ENCODE measurements at regions not wholly inside any gene's neighbourhood (a gene's known extent, or its start where the extent isn't known, plus 50 kb on each side); places are given as distances from the start of the nearest gene placed in this dataset.

DNA sequence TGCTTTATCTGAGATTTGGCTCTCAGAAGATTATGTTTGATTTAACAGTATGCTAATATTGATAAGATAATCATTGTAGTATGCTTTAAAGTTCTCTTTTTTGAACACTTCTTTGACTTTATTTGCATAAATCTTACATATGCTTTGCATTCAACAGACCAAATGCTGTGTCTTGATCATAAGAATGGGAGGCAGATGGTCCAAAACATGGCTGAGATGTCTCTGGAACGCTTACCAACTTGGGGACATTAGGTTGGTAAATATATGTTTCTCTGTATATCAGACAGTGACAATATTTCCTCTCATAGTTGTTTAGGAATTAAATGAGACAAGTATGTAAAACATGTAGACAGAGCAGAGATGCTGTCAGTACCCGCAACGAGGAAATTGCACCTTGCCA lies 197.9 kb upstream of the CTNND2 start:
- Histone ChIP-seq H3K9me3 (ENCODE audit: insufficient read depth, low read depth, low read length) (no peaks in the 10 kb centered on the region), H3K4me2 (ENCODE audit: low read length) (no peak overlapping the region)
- WGBS (ENCODE audit: extremely low coverage, insufficient coverage, insufficient read length), result no CpG with 5 or more reads among the region's 3 CpGs

DNA sequence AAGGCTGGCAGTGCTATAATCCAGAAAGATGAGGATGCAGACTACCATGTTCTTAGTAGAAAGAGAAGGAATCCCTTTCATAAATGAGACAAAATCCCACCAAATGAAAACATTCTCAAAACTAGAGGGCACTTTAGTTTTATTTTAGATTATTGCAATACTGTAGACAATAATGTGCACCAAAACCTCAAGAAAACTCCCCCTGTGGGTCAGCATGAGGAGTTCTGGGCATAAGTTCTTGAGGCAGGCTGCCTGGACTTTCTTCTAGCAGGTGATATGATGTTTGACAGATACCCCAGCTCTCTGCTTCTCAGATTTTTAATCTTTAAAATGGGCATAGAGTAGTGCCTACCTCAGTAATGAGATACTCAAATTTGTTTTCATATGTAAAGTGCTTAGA lies 196.3 kb upstream of the CTNND2 start:
- Histone ChIP-seq H3K14ac (ENCODE audit: low read length) (no peak overlapping the region), H2BK5ac (ENCODE audit: low read depth, low read length, poor library complexity) (no peak overlapping the region), H3K27ac (ENCODE audit: low read depth, low read length) (no peak overlapping the region), H2AFZ (ENCODE audit: insufficient read depth, low read length, poor library complexity) (no peak overlapping the region), H3K9ac (ENCODE audit: low read length) (no peak overlapping the region), H3K79me1 (ENCODE audit: low read length) (no peaks in the 10 kb centered on the region), H4K12ac (ENCODE audit: low read depth, low read length) (no peak overlapping the region), H3K27me3 (ENCODE audit: insufficient read depth, low read length) (no peaks in the 10 kb centered on the region), H3K9me3 (ENCODE audit: insufficient read depth, low read depth, low read length) (no peaks in the 10 kb centered on the region), H3K4me2 (ENCODE audit: low read length) (no peak overlapping the region), H2BK12ac (ENCODE audit: low read length) (no peak overlapping the region), H2BK120ac (ENCODE audit: insufficient read depth, low read length, poor library complexity) (no peak overlapping the region), H3K4me3 (ENCODE audit: low read depth, low read length) (no peak overlapping the region), H2AK5ac (ENCODE audit: low read length) (no peak overlapping the region), H3K23ac (ENCODE audit: low read length) (no peak overlapping the region), H3K18ac (ENCODE audit: low read length) (no peak overlapping the region), H3K4ac (ENCODE audit: low read depth, low read length) (no peak overlapping the region), H3K79me2 (ENCODE audit: control insufficient read depth, insufficient read depth, low read length, poor library complexity) (no peaks in the 10 kb centered on the region), H4K8ac (ENCODE audit: low read depth, low read length) (no peak overlapping the region), H3K36me3 (ENCODE audit: control insufficient read depth in 1 of 2, insufficient read depth in 2 of 2, low read length in 2 of 2) (no peaks in the 10 kb centered on the region), H3K4me1 (ENCODE audit: control insufficient read depth in 1 of 2, insufficient read depth in 2 of 2, low read length in 2 of 2) (no peaks in the 10 kb centered on the region), H4K91ac (ENCODE audit: low read depth, low read length) (no peak overlapping the region)
- no peak for DNase-seq

More for the DNA sequence above, 197.9 kb upstream of the CTNND2 start:
- H2AK5ac ChIP-seq (ENCODE audit: low read length), result no peak overlapping the region
- H4K8ac ChIP-seq (ENCODE audit: low read depth, low read length), result no peak overlapping the region
- H2BK120ac ChIP-seq (ENCODE audit: insufficient read depth, low read length, poor library complexity), result no peak overlapping the region
- no peaks in the 10 kb centered on the region for H3K79me2 ChIP-seq (ENCODE audit: control insufficient read depth, insufficient read depth, low read length, poor library complexity)
- H3K14ac ChIP-seq (ENCODE audit: low read length), result no peak overlapping the region
- H3K27ac ChIP-seq (ENCODE audit: low read depth, low read length), result no peak overlapping the region
- no peak overlapping the region for H3K18ac ChIP-seq (ENCODE audit: low read length)
- H2BK12ac ChIP-seq (ENCODE audit: low read length), result no peak overlapping the region
- H2BK5ac ChIP-seq (ENCODE audit: low read depth, low read length, poor library complexity), result no peak overlapping the region
- H3K36me3 ChIP-seq (ENCODE audit: control insufficient read depth in 1 of 2, insufficient read depth in 2 of 2, low read length in 2 of 2), result no peaks in the 10 kb centered on the region
- H2AFZ ChIP-seq (ENCODE audit: insufficient read depth, low read length, poor library complexity), result no peak overlapping the region
- no peak overlapping the region for H3K4ac ChIP-seq (ENCODE audit: low read depth, low read length)
- no peak overlapping the region for H4K12ac ChIP-seq (ENCODE audit: low read depth, low read length)
- H3K9ac ChIP-seq (ENCODE audit: low read length), result no peak overlapping the region
- no peaks in the 10 kb centered on the region for H3K79me1 ChIP-seq (ENCODE audit: low read length)
- no peak overlapping the region for H3K23ac ChIP-seq (ENCODE audit: low read length)
- DNase-seq, result peak in 1 of 2 donors; percentile 25
- no peaks in the 10 kb centered on the region for H3K27me3 ChIP-seq (ENCODE audit: insufficient read depth, low read length)
- no peaks in the 10 kb centered on the region for H3K4me1 ChIP-seq (ENCODE audit: control insufficient read depth in 1 of 2, insufficient read depth in 2 of 2, low read length in 2 of 2)
- no peak overlapping the region for H3K4me3 ChIP-seq (ENCODE audit: low read depth, low read length)
- no peak overlapping the region for H4K91ac ChIP-seq (ENCODE audit: low read depth, low read length)

DNA sequence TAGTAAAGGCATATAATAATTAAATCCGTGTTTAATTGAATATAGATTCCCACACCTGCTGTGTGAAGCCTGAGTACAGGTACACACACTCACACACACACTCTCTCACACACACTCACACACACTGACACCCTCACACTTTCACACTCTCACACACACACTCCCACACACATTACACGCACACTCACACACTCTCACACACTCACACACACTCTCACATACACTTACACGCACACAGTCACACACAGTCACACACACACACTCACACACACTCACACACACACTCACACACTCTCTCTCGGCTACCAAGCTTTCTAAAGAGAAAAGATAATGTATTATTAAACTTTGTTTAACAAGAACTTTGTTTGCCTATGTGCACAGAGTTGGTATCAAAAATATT lies 195.1 kb upstream of the CTNND2 start:
- no peak overlapping the region for H2AK5ac ChIP-seq (ENCODE audit: low read length)
- no peak overlapping the region for H2AFZ ChIP-seq (ENCODE audit: insufficient read depth, low read length, poor library complexity)
- H3K4me2 ChIP-seq (ENCODE audit: low read length), result no peak overlapping the region
- H2BK12ac ChIP-seq (ENCODE audit: low read length), result no peak overlapping the region
- no peak overlapping the region for H3K18ac ChIP-seq (ENCODE audit: low read length)
- no peak overlapping the region for H3K23ac ChIP-seq (ENCODE audit: low read length)
- H3K27ac ChIP-seq (ENCODE audit: low read depth, low read length), result no peak overlapping the region
- H3K4ac ChIP-seq (ENCODE audit: low read depth, low read length), result no peak overlapping the region
- H4K12ac ChIP-seq (ENCODE audit: low read depth, low read length), result no peak overlapping the region
- H3K4me3 ChIP-seq (ENCODE audit: low read depth, low read length), result no peak overlapping the region
- no peak overlapping the region for H3K9ac ChIP-seq (ENCODE audit: low read length)
- H3K14ac ChIP-seq (ENCODE audit: low read length), result no peak overlapping the region
- H3K4me1 ChIP-seq (ENCODE audit: control insufficient read depth in 1 of 2, insufficient read depth in 2 of 2, low read length in 2 of 2), result no peaks in the 10 kb centered on the region
- no peaks in the 10 kb centered on the region for H3K36me3 ChIP-seq (ENCODE audit: control insufficient read depth in 1 of 2, insufficient read depth in 2 of 2, low read length in 2 of 2)
- WGBS (ENCODE audit: extremely low coverage, insufficient coverage, insufficient read length), result 100% methylated on average over 1 of the region's 4 CpGs
- no peaks in the 10 kb centered on the region for H3K9me3 ChIP-seq (ENCODE audit: insufficient read depth, low read depth, low read length)
- H4K91ac ChIP-seq (ENCODE audit: low read depth, low read length), result no peak overlapping the region
- H2BK5ac ChIP-seq (ENCODE audit: low read depth, low read length, poor library complexity), result no peak overlapping the region
- no peaks in the 10 kb centered on the region for H3K79me2 ChIP-seq (ENCODE audit: control insufficient read depth, insufficient read depth, low read length, poor library complexity)
- no peaks in the 10 kb centered on the region for H3K79me1 ChIP-seq (ENCODE audit: low read length)
- no peak overlapping the region for H2BK120ac ChIP-seq (ENCODE audit: insufficient read depth, low read length, poor library complexity)
- no peaks in the 10 kb centered on the region for H3K27me3 ChIP-seq (ENCODE audit: insufficient read depth, low read length)
- no peak for DNase-seq
- no peak overlapping the region for H4K8ac ChIP-seq (ENCODE audit: low read depth, low read length)

DNA sequence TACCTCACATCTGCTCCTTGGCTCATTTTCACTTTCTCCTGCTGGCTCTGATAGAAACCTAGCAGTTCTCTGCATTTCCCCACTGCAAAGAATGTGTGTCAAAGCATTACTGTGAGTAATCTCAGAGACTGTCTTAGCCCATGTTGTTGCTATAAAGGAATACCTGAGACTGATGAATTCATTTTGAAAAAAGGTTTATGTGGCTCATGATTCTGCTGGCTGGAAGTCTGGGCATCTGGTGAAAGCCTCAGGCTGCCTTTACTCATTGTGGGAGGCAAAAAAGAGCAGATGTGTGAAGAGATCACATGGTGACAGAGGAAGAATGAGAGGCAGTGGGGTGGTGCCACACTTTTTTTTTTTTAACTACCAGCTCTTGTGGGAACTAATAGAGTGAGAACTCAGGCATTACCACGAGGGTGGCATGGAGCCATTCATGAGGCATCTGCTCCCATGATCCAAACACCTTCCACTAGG lies 191.6 kb upstream of the CTNND2 start:
- H3K4me1 ChIP-seq (ENCODE audit: control insufficient read depth in 1 of 2, insufficient read depth in 2 of 2, low read length in 2 of 2), result no peaks in the 10 kb centered on the region
- H2BK12ac ChIP-seq (ENCODE audit: low read length), result no peak overlapping the region
- H3K27ac ChIP-seq (ENCODE audit: low read depth, low read length), result no peak overlapping the region
- no peak overlapping the region for H3K9ac ChIP-seq (ENCODE audit: low read length)
- H3K4me3 ChIP-seq (ENCODE audit: low read depth, low read length), result no peak overlapping the region
- H3K18ac ChIP-seq (ENCODE audit: low read length), result no peak overlapping the region
- no CpG with 5 or more reads among the region's 1 CpG for WGBS (ENCODE audit: extremely low coverage, insufficient coverage, insufficient read length)
- H3K14ac ChIP-seq (ENCODE audit: low read length), result no peak overlapping the region
- no peak overlapping the region for H3K4ac ChIP-seq (ENCODE audit: low read depth, low read length)
- no peak overlapping the region for H4K12ac ChIP-seq (ENCODE audit: low read depth, low read length)
- H2AFZ ChIP-seq (ENCODE audit: insufficient read depth, low read length, poor library complexity), result no peak overlapping the region
- H2AK5ac ChIP-seq (ENCODE audit: low read length), result no peak overlapping the region
- H2BK120ac ChIP-seq (ENCODE audit: insufficient read depth, low read length, poor library complexity), result no peak overlapping the region
- H3K79me2 ChIP-seq (ENCODE audit: control insufficient read depth, insufficient read depth, low read length, poor library complexity), result no peaks in the 10 kb centered on the region
- no peak overlapping the region for H2BK5ac ChIP-seq (ENCODE audit: low read depth, low read length, poor library complexity)
- no peaks in the 10 kb centered on the region for H3K27me3 ChIP-seq (ENCODE audit: insufficient read depth, low read length)
- H3K4me2 ChIP-seq (ENCODE audit: low read length), result no peak overlapping the region
- H3K36me3 ChIP-seq (ENCODE audit: control insufficient read depth in 1 of 2, insufficient read depth in 2 of 2, low read length in 2 of 2), result no peaks in the 10 kb centered on the region
- no peak overlapping the region for H4K8ac ChIP-seq (ENCODE audit: low read depth, low read length)
- DNase-seq, result peak; percentile 88 to 91
- H3K79me1 ChIP-seq (ENCODE audit: low read length), result no peaks in the 10 kb centered on the region
- no peaks in the 10 kb centered on the region for H3K9me3 ChIP-seq (ENCODE audit: insufficient read depth, low read depth, low read length)
- H4K91ac ChIP-seq (ENCODE audit: low read depth, low read length), result no peak overlapping the region
- H3K23ac ChIP-seq (ENCODE audit: low read length), result no peak overlapping the region

All from trophoblast cell (in vitro differentiated cells and primary cell).